GM12872 (cell line): ENCODE measurements at regions not wholly inside any gene's neighbourhood (a gene's known extent, or its start where the extent isn't known, plus 50 kb on each side); places are given as distances from the start of the nearest gene placed in this dataset.

Source experiments
- TF ChIP-seq, protein P1 (sequence below): IDR thresholded peaks from 3 replicates; pipeline ENCODE4 v1.5.1; 2011; ENCODE audit warnings: low read depth, mild to moderate bottlenecking, low read length, moderate library complexity; ENCODE audit not compliant: insufficient read depth

DNA sequence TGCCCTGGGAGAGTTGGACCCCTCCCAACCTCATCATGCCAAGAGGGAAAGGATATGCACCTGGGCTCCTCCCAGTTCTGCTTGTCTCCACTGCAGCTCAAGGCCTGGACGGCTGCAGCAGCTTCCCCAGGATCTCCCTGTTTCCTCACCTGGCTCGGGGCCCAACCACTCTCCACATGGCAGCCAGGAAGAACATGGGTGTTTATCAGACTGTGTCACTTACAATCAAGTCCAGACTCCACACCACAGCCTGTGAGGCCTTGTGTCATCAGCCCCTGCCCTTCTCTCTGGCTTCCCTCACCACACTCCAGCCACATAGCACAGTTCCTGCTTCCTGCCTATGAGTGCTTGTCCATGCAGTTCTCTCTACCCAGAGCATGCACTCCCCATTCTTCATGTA, 534.4 kb downstream of the EPHB1 start:
- TF ChIP-seq, protein P1, sequence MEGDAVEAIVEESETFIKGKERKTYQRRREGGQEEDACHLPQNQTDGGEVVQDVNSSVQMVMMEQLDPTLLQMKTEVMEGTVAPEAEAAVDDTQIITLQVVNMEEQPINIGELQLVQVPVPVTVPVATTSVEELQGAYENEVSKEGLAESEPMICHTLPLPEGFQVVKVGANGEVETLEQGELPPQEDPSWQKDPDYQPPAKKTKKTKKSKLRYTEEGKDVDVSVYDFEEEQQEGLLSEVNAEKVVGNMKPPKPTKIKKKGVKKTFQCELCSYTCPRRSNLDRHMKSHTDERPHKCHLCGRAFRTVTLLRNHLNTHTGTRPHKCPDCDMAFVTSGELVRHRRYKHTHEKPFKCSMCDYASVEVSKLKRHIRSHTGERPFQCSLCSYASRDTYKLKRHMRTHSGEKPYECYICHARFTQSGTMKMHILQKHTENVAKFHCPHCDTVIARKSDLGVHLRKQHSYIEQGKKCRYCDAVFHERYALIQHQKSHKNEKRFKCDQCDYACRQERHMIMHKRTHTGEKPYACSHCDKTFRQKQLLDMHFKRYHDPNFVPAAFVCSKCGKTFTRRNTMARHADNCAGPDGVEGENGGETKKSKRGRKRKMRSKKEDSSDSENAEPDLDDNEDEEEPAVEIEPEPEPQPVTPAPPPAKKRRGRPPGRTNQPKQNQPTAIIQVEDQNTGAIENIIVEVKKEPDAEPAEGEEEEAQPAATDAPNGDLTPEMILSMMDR, result no peak

DNA sequence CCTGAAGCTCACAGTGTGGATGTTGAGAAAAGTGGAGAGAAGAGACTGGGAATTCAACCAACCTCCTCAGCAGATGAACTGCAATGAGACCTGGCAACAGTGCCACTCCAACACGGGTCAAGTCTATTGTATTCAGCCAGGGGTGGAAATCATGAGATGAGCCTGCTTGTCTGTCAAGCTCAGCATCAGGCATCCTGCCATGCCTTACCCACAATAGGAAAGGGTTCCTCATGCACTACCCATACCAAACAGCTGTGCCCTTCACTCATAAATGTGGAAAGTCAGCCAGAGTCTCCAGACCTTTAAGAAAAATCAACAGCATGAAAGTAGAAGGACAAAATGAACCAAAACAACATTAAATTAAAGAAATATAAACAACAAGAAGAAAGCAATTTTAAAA, 542.1 kb downstream of the EPHB1 start:
- TF ChIP-seq, protein P1, result no peak

DNA sequence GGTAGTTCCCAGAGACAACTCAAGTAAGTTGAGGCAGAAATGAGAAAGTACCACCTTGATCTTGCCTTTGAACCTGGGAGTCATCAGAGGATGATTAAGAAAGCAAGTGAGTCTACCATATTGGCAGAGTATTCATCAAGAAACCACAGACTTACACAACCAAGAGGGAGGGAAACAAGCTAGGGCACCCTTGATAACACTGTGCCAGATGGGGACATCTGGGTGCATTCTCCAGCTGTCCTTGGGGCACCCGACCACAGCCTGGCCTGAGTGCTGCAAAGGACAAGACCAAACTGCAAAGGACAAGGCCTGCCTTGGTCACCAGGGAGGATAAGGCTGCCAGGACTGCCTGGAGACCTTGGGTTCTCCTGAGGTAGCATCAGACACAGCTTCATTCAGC, 553.6 kb downstream of the EPHB1 start:
- TF ChIP-seq, protein P1, result no peak

DNA sequence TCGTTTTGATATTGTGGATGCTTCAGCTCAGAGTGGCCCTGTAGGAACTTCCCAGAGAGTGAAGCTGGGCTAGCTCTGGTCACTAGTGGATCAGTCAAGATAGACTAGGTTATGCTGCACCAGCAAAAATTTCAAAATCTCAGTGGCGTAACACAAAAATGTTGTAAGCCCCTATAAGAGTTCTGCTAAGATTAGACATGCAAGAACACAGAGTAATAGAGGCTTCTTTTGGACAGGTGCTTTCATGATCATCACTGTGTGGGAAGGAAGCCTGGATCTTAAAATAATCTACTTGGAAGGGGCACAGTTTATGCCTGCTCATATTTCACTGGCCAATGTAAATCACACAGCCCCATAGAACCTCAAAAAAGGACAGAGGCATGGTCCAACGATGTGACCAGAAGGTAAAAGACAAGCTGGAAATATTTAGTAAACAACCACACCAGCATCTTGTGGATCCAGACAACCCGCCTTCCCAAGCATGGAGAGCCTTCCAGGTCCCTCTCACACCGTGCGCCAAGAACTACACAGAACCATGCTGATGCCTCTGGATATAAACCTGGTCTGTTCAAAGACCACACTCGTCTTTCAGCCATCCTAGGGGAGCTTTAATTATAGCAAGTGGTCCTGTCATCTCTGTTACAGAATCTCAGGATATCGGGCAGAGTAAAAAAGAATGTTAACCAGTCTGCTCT, 554.3 kb downstream of the EPHB1 start:
- TF ChIP-seq, protein P1, result no peak

DNA sequence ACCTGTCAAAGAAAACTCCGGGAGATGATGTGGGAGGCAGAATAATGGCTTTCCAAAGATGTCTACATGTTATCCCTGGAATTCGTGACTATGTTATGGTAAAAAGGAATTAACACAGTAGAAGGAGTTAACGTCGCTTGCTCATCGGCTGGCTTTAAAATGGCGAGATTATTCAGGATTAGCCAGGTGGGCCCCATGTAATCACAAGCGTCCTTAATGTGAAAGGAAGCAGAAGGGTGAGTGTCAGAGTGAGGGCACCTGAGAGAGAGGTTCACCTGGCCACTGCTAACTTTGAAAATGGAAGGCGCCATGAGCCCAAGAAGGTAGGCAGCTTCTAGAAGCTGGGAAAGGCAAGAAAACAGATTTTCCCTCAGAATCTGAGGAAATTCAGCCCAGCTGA, 557.2 kb downstream of the EPHB1 start:
- TF ChIP-seq, protein P1, result no peak

DNA sequence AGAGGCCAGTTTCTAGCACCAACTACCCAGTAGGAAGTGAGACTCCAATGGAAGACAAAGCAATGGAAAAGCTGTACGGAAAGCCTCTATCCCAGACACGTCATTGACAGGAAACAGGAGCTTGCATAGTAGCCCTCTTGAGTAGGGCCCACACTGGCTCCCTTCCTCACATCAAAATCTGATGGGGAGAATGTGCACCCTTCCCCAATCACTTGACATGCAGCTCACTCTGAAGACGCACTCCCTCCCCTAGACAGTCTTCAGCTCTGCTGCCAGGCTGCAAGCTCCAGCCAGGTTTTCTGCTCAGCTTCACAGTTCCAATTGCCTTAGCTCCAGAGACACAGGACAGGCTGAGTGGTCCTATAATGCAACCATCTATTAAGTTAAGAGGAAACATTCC, 567.8 kb downstream of the EPHB1 start:
- TF ChIP-seq, protein P1, result no peak

DNA sequence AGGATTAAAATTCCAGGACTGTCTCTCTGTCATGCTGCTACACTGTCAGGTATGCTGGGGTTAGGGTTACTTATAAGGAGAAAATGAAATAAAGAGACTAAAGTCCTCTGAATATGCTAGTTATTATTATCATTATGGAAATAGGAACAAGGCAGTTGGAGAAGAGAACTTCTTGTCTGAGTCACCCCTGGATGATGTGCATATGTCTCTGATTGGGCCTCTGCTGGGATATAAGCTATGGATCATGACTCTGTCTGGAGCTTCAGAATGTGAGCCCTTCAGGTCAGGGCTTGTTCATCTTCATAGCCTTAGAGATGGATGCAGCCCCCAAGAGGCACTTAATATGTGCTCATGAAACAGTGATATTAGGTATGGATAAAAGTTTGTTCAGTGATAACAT, 569.6 kb downstream of the EPHB1 start:
- TF ChIP-seq, protein P1, result no peak
